HG02571 (cell line): ENCODE measurements at regions not wholly inside any gene's neighbourhood (a gene's known extent, or its start where the extent isn't known, plus 50 kb on each side); places are given as distances from the start of the nearest gene placed in this dataset.

ENCODE experiments used
- ATAC-seq: cut with Tn5 transposase; IDR thresholded peaks from one replicate; pipeline ENCODE4 v1.9.1; 2021; ENCODE audit warnings: mild to moderate bottlenecking, moderate library complexity; ENCODE audit not compliant: unreplicated experiment

- ATAC-seq: no peak
Observed at GRCh38 chr17:69761767-69762321, 313.2 kb upstream of the KCNJ16 start.

GRCh38 chr17:69762359-69762758 is 312.7 kb upstream of the KCNJ16 start:
- ATAC-seq: no peak

GRCh38 chr17:69762766-69763165 is 312.3 kb upstream of the KCNJ16 start:
- no peak for ATAC-seq

GRCh38 chr17:69763503-69763902 is 311.5 kb upstream of the KCNJ16 start:
- ATAC-seq: no peak

- no peak for ATAC-seq
Observed at GRCh38 chr17:69764146-69764545, 310.9 kb upstream of the KCNJ16 start.

- ATAC-seq: no peak
Observed at GRCh38 chr17:69769050-69769449, 306.0 kb upstream of the KCNJ16 start.

- ATAC-seq: no peak
Observed at GRCh38 chr17:69773081-69773480, 301.9 kb upstream of the KCNJ16 start.

- no peak for ATAC-seq
Observed at GRCh38 chr17:69779378-69780214, 295.4 kb upstream of the KCNJ16 start.

GRCh38 chr17:69783865-69784264 is 291.2 kb upstream of the KCNJ16 start:
- no peak for ATAC-seq

GRCh38 chr17:69788957-69789356 is 286.1 kb upstream of the KCNJ16 start:
- no peak for ATAC-seq

- ATAC-seq: no peak
Observed at GRCh38 chr17:69796078-69796477, 278.9 kb upstream of the KCNJ16 start.

GRCh38 chr17:69800870-69801269 is 274.2 kb upstream of the KCNJ16 start:
- ATAC-seq: no peak

- ATAC-seq: no peak
Observed at GRCh38 chr17:69801368-69801767, 273.7 kb upstream of the KCNJ16 start.

- no peak for ATAC-seq
Observed at GRCh38 chr17:69802045-69802740, 272.8 kb upstream of the KCNJ16 start.

- no peak for ATAC-seq
Observed at GRCh38 chr17:69809331-69809730, 265.7 kb upstream of the KCNJ16 start.

- ATAC-seq: no peak
Observed at GRCh38 chr17:69810326-69810965, 264.6 kb upstream of the KCNJ16 start.

- no peak for ATAC-seq
Observed at GRCh38 chr17:69812240-69812837, 262.7 kb upstream of the KCNJ16 start.

GRCh38 chr17:69814031-69814430 is 261.0 kb upstream of the KCNJ16 start:
- ATAC-seq: no peak

- ATAC-seq: no peak
Observed at GRCh38 chr17:69815406-69815805, 259.6 kb upstream of the KCNJ16 start.

- no peak for ATAC-seq
Observed at GRCh38 chr17:69818467-69818866, 256.6 kb upstream of the KCNJ16 start.
